AG04449 (cell line): ENCODE measurements at regions not wholly inside any gene's neighbourhood (a gene's known extent, or its start where the extent isn't known, plus 50 kb on each side); places are given as distances from the start of the nearest gene placed in this dataset.
"Not testable (repeated sequence)": the region's sequence is repeated elsewhere in the genome, so short reads cannot be mapped to it uniquely, and the experiment has no call there.

ENCODE experiments used
- CTCF ChIA-PET: fragments of 350-600 bp; formaldehyde crosslinking; extraction: SDS; loops from one replicate; lab custom pipeline; 2021; ENCODE audit warnings: antibody characterized with exemption; lab: Yijun Ruan, JAX
- POLR2A ChIA-PET: fragments of 400-600, 350-600 bp; formaldehyde crosslinking; extraction: SDS; loops from one replicate; lab custom pipeline; 2020; ENCODE audit warnings: antibody characterized with exemption, inconsistent platforms; lab: Yijun Ruan, JAX
- DNase-seq: peaks from one replicate; pipeline ENCODE4 v3.0.0-alpha.2; 2010; ENCODE audit warnings: low read depth, low spot score
- H3K4me3 ChIP-seq: 2 replicates; pipeline ENCODE4 v1.5.1; 2011; ENCODE audit warnings: low read depth, mild to moderate bottlenecking, control low read depth, low read length
- CTCF ChIP-seq: IDR thresholded peaks from one replicate; pipeline ENCODE4 v1.5.1; 2011; ENCODE audit warnings: mild to moderate bottlenecking, moderate library complexity, low read length, control low read depth, inconsistent platforms; ENCODE audit not compliant: insufficient read depth; ENCODE audit errors: missing control alignments

DNA sequence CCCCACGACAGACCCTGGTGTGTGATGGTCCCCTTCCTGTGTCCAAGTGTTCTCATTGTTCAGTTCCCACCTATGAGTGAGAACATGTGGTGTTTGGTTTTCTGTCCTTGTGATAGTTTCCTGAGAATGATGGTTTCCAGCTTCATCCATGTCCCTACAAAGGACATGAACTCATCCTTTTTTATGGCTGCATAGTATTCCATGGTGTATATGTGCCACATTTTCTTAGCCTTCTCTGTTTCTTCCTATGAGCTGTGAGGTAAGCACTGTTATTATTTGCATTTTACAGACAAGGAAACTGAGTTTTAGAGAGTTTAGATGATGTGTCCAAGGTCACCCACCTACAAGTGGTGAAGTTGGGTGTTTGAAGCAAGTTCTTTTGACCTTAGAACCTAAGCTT lies 51.1 kb upstream of the BNC1 start:
- POLR2A ChIA-PET, DNase-seq, H3K4me3 ChIP-seq, CTCF ChIA-PET: not testable (repeated sequence)

GRCh38 chr15:83339396-83339795 lies 54.9 kb upstream of the BNC1 start:
- CTCF ChIA-PET, result no interaction called here
- POLR2A ChIA-PET, result no interaction called here
- H3K4me3 ChIP-seq, result no peak overlapping the region
- DNase-seq, result no peak
- TF ChIP-seq CTCF, result no peak

DNA sequence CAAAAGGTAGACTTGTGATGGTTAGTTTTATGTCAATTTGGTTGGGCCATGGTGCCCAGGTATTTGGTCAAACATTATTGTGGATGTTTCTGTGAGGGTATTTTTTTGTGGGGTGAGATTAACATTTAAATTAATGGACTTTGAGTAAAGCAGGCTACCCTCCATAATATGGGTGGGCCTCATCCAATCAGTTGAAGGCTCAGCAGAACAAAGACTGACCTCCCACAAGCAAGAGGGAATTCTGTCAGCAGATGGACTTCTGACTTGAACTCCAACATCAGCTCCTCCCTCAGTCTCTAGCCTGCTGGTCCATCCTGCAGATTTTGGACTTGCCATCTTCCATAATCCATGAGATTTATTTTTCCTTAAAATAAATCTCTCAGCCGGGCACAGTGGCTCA lies 55.6 kb upstream of the BNC1 start:
- TF ChIP-seq CTCF, result no peak
- POLR2A ChIA-PET, result no interaction called here
- H3K4me3 ChIP-seq, result no peak overlapping the region
- CTCF ChIA-PET, result no interaction called here
- no peak for DNase-seq

DNA sequence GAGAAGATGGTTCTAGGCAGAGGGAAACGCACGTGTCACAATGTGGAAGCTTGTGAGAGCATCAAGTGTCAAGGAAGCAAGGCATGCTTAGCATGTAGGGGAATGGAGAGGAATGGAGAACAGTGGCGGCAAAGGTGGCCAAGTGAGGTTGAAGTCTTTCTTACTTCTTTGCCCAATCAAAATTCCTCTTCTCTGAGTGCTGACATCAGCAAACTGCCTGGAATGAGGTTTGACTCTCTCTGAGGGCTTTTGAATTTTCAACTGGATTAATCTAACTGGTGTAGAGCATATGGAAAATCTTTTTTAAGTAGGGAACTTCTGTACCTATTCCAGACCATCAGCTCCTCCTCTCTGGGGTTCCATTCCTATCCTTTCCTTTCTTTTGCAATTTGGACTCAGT lies 61.9 kb upstream of the BNC1 start:
- no peak for DNase-seq
- TF ChIP-seq CTCF, result no peak
- ChIA-PET POLR2A (no interaction called here), CTCF (no interaction called here)
- no peak overlapping the region for H3K4me3 ChIP-seq

DNA sequence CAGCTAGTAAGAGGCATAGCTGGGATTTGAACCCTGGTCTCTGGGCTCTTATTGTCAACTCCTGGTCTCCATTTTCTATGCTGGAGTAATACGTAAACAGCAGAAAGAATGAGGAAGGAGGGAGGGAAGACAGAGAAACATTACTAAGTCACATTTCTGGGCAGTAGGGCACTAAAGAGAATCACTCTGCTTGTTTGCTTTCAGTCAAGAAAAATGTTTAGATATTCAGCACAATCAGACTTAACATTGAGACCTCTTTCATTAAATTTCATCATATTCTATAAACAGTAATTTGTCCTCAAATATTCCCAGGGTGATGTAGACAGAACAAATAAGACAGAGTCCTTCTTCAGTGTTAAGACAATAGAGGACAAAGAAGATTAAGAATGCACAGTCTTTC lies 67.7 kb upstream of the BNC1 start:
- POLR2A ChIA-PET, result no interaction called here

DNA sequence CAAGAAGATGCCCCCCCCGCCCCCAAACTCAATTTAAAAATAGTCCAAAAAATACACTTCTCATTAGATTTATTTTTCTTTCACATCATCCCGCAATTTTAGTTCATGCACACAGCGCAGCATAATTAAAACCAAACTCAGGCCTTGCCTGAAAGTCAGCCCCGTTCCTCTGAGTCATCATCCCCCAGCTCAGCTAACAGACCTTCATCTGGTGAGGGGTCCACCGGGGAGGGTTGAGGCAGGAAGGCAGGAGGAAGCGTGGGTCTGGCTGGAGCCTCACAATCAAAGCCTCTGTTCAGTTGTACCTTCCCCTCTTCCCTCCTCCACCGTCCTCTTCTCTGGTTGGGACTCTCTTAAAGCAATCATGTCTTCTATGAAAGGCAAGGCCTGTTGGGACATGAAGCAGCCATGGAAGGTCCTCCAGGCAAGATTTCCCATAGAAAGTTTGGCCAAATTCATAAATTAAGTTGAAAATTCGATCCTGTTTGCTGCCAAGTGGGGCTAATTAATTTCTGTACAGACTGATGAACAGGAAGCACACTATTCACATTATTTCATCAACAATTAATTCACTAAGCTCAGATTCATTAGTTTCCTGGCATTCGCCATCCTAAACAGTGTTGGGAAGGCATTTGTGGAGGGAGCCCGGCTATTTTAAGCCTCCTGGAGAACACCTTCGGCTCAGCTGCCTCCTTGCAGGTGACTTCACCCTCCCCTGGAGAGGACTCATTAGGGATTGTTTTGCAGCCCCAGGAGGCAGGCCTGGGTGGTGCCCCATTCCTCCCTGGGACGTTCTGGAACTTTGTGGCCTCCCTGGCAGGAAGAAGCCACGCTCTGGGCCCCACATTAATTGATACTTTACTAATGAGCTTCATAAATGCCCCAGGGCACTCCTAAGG lies 72.3 kb upstream of the BNC1 start:
- CTCF ChIA-PET, result interaction anchor here (3.5 kb wide), 1 partner anchor 108 kb away, joined by 11 read pairs; no protein-coding TSS in a partner anchor

More for the DNA sequence above, 67.7 kb upstream of the BNC1 start:
- TF ChIP-seq CTCF, result no peak
- no peak overlapping the region for H3K4me3 ChIP-seq
- no peak for DNase-seq
- CTCF ChIA-PET, result no interaction called here

More for the DNA sequence above, 72.3 kb upstream of the BNC1 start:
- DNase-seq, result no peak
- no peak for TF ChIP-seq CTCF
- H3K4me3 ChIP-seq, result no peak overlapping the region
- POLR2A ChIA-PET, result no interaction called here
